OCI-LY7 (cell line): ENCODE measurements at regions not wholly inside any gene's neighbourhood (a gene's known extent, or its start where the extent isn't known, plus 50 kb on each side); places are given as distances from the start of the nearest gene placed in this dataset.

Source experiments
- BruUV-seq: library from RNA; stranded (reverse); fragments of 400-500 nt; replicated peaks from 2 replicates; lab custom pipeline; 2021; lab: Mats Ljungman, UMichigan
- CTCF ChIA-PET: fragments of 300-600 bp; sonication (Branson Sonifier 250); formaldehyde crosslinking; loops from one replicate; lab custom pipeline; 2022; ENCODE audit warnings: antibody characterized with exemption; ENCODE audit not compliant: unreplicated experiment; lab: Charles Lee
- POLR2A ChIA-PET: fragments of 300-600 bp; sonication (Branson Sonifier 250); formaldehyde crosslinking; loops from one replicate; lab custom pipeline; 2022; ENCODE audit warnings: antibody characterized with exemption; lab: Charles Lee
- DNase-seq: peaks from one replicate; pipeline ENCODE4 v3.0.0-alpha.2; 2015; ENCODE audit warnings: low spot score
- H2AFZ ChIP-seq: fragments of 200-600 bp; sonication (generic), shearing (Covaris generic); 2 replicates; pipeline ENCODE4 v1.6.1; 2014; ENCODE audit warnings: mild to moderate bottlenecking, antibody characterized with exemption, low read length, moderate library complexity
- H3K27ac ChIP-seq: fragments of 200-600 bp; sonication (generic); 2 replicates; pipeline ENCODE4 v1.5.1; 2014; ENCODE audit warnings: mixed run types, low read depth, mild to moderate bottlenecking, moderate library complexity, low read length, inconsistent platforms; ENCODE audit not compliant: poor library complexity, severe bottlenecking
- H3K36me3 ChIP-seq: fragments of 200-600 bp; sonication (generic); 2 replicates; pipeline ENCODE4 v1.6.1; 2014; ENCODE audit warnings: mild to moderate bottlenecking, antibody characterized with exemption, low read length, moderate library complexity, mixed read lengths; ENCODE audit not compliant: insufficient read depth
- H3K4me1 ChIP-seq: fragments of 200-600 bp; sonication (generic); 2 replicates; pipeline ENCODE4 v1.5.1; 2014; ENCODE audit warnings: mild to moderate bottlenecking, low read length; ENCODE audit not compliant: insufficient read depth, poor library complexity, severe bottlenecking
- H3K4me2 ChIP-seq: fragments of 200-600 bp; sonication (generic); 2 replicates; pipeline ENCODE4 v1.6.1; 2014; ENCODE audit warnings: mild to moderate bottlenecking, low read length
- H3K4me3 ChIP-seq: fragments of 200-600 bp; sonication (generic); 2 replicates; pipeline ENCODE4 v1.5.1; 2014; ENCODE audit warnings: mild to moderate bottlenecking, low read depth, low read length; ENCODE audit not compliant: poor library complexity, severe bottlenecking
- H3K79me2 ChIP-seq: fragments of 200-600 bp; sonication (generic); 2 replicates; pipeline ENCODE4 v1.6.1; 2016; ENCODE audit warnings: low read depth, mild to moderate bottlenecking, low read length, moderate library complexity, mixed read lengths; ENCODE audit not compliant: insufficient read depth
- H3K9me2 ChIP-seq: fragments of 200-600 bp; sonication (generic); 2 replicates; pipeline ENCODE4 v1.6.1; 2016; ENCODE audit warnings: mild to moderate bottlenecking, low read length, mixed read lengths; ENCODE audit not compliant: insufficient read depth
- H3K9me3 ChIP-seq: fragments of 200-600 bp; sonication (generic); 2 replicates; pipeline ENCODE4 v1.6.1; 2014; ENCODE audit warnings: mild to moderate bottlenecking, mixed run types, low read length, mixed read lengths
- H4K20me1 ChIP-seq: fragments of 200-600 bp; sonication (generic); 2 replicates; pipeline ENCODE4 v1.6.1; 2014; ENCODE audit warnings: mild to moderate bottlenecking, antibody characterized with exemption, low read length, moderate library complexity, mixed read lengths; ENCODE audit not compliant: insufficient read depth
- CTCF ChIP-seq: fragments of 200-600 bp; sonication (generic); conservative IDR thresholded peaks from 2 replicates; pipeline ENCODE4 v1.5.1; 2014; ENCODE audit warnings: mild to moderate bottlenecking, antibody characterized with exemption, low read length, moderate library complexity, mixed read lengths
- EZH2phosphoT487 ChIP-seq: fragments of 200-600 bp; sonication (generic); IDR thresholded peaks from 2 replicates; pipeline ENCODE4 v1.6.1; 2018; ENCODE audit warnings: low read depth, borderline replicate concordance, mild to moderate bottlenecking, mixed run types, antibody characterized with exemption, low read length, moderate library complexity, mixed read lengths
- intact Hi-C: fragments of 100-400 bp; cut with micrococcal nuclease; formaldehyde crosslinking; loops from one replicate; pipeline ENCODE4 v1.10.0; 2022; ENCODE audit not compliant: unreplicated experiment

- Histone ChIP-seq H4K20me1 (no peaks in the 10 kb centered on the region), H3K4me2 (no peak overlapping the region), H3K4me1 (no peaks in the 10 kb centered on the region), H3K4me3 (no peak overlapping the region), H3K36me3 (no peaks in the 10 kb centered on the region), H3K79me2 (no peaks in the 10 kb centered on the region), H2AFZ (no peak overlapping the region), H3K9me3 (no peaks in the 10 kb centered on the region), H3K9me2 (no peaks in the 10 kb centered on the region), H3K27ac (no peak overlapping the region)
- CTCF ChIA-PET: no interaction called here
- POLR2A ChIA-PET: no interaction called here
- DNase-seq: no peak
- BruUV-seq: no TSS peak
- no peak for TF ChIP-seq CTCF
- no peak for TF ChIP-seq EZH2phosphoT487
- intact Hi-C loops: no loop called here
Measured at GRCh38 chr13:94778585-94778984, 66.2 kb upstream of the SOX21 start.

- Histone ChIP-seq H2AFZ (no peak overlapping the region), H3K9me2 (no peaks in the 10 kb centered on the region), H4K20me1 (no peaks in the 10 kb centered on the region), H3K4me2 (no peak overlapping the region), H3K4me1 (no peaks in the 10 kb centered on the region), H3K79me2 (no peaks in the 10 kb centered on the region), H3K4me3 (no peak overlapping the region), H3K27ac (no peak overlapping the region), H3K9me3 (no peaks in the 10 kb centered on the region), H3K36me3 (no peaks in the 10 kb centered on the region)
- no peak for DNase-seq
- intact Hi-C loops: no loop called here
- no TSS peak for BruUV-seq
- CTCF ChIA-PET: no interaction called here
- TF ChIP-seq EZH2phosphoT487 (no peak), CTCF (no peak)
- POLR2A ChIA-PET: no interaction called here
Measured at GRCh38 chr13:94776956-94777355, 64.6 kb upstream of the SOX21 start.

GRCh38 chr13:94776300-94776699, 64.0 kb upstream of the SOX21 start:
- ChIA-PET POLR2A (no interaction called here), CTCF (no interaction called here)
- no peak overlapping the region for H3K4me3 ChIP-seq
- no peaks in the 10 kb centered on the region for H3K4me1 ChIP-seq
- TF ChIP-seq CTCF (no peak), EZH2phosphoT487 (no peak)
- no peak for DNase-seq
- no peak overlapping the region for H3K4me2 ChIP-seq
- no peak overlapping the region for H2AFZ ChIP-seq
- H3K79me2 ChIP-seq: no peaks in the 10 kb centered on the region
- no peaks in the 10 kb centered on the region for H3K36me3 ChIP-seq
- H3K9me2 ChIP-seq: no peaks in the 10 kb centered on the region
- no peak overlapping the region for H3K27ac ChIP-seq
- H4K20me1 ChIP-seq: no peaks in the 10 kb centered on the region
- intact Hi-C loops: no loop called here
- no TSS peak for BruUV-seq
- H3K9me3 ChIP-seq: no peaks in the 10 kb centered on the region
